ENCODE measurements at regions not wholly inside any gene's neighbourhood (a gene's known extent, or its start where the extent isn't known, plus 50 kb on each side); places are given as distances from the start of the nearest gene placed in this dataset.

DNA sequence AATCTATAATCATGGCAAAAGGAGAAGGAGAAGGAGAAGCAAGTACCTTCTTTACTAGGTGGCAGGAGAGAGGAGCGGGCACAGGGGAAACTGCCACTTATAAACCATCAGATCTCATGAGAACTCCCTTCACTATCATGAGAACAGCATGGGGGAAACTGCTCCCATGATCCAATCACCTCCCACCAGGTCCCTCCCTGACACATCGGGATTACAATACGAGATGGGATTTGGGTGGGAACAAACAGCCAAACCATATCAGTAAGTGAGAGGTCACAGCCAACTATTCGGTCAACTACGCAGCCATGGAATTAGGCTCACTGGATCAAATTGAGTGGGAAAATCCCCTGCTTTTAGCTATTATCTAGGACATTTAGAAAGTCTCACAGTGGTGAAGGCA, 54.2 kb upstream of the STEAP1B start:
- H3K4me3 ChIP-seq (ENCODE audit: low read depth, low read length) = no peak overlapping the region
- TF ChIP-seq, protein P1, sequence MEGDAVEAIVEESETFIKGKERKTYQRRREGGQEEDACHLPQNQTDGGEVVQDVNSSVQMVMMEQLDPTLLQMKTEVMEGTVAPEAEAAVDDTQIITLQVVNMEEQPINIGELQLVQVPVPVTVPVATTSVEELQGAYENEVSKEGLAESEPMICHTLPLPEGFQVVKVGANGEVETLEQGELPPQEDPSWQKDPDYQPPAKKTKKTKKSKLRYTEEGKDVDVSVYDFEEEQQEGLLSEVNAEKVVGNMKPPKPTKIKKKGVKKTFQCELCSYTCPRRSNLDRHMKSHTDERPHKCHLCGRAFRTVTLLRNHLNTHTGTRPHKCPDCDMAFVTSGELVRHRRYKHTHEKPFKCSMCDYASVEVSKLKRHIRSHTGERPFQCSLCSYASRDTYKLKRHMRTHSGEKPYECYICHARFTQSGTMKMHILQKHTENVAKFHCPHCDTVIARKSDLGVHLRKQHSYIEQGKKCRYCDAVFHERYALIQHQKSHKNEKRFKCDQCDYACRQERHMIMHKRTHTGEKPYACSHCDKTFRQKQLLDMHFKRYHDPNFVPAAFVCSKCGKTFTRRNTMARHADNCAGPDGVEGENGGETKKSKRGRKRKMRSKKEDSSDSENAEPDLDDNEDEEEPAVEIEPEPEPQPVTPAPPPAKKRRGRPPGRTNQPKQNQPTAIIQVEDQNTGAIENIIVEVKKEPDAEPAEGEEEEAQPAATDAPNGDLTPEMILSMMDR (conservative IDR thresholded peaks at IDR 0.05; ENCODE audit: low read depth, low read length) = no peak

DNA sequence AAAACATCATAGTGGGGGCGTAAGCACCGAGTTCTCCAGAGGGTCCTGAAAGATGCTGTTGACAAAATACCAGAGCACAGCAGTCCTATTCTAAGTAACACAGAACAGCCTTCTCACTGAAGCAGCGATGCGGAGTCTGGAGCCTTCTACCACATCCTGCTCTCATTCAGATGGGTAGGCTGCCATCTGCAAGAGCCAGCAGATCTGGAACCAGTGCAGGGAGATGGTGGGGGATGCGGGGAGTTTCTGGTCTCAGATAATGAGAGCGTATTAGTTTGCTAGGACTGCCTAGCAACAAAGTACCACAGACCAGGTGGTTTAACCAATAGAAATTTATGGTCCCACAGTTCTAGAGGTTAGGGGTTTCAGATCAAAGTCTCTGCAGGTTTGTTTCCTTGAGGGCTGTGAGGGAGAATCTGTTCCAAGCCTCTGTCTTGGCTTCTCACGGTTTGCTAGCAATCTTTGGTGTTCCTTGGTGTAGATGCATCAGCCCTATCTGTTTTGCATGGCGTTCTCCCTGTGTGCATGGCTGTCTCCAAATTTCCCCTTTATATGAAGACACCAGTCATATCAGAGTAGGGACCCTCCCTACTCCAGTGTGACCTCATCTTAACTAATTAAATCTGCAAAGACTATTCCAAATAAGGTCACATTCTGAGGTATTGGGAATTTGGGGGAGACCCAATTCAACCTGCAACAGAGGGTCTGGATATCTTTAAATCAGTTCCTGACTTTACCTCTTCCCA, 52.0 kb upstream of the STEAP1B start:
- no peak for DNase-seq (ENCODE audit: low read depth)
- H3K4me3 ChIP-seq (ENCODE audit: low read depth, low read length) = no peak overlapping the region
- TF ChIP-seq, protein P1 (conservative IDR thresholded peaks at IDR 0.05; ENCODE audit: low read depth, low read length) = no peak

More for the DNA sequence above, 54.2 kb upstream of the STEAP1B start:
- DNase-seq (ENCODE audit: low read depth) = no peak

DNA sequence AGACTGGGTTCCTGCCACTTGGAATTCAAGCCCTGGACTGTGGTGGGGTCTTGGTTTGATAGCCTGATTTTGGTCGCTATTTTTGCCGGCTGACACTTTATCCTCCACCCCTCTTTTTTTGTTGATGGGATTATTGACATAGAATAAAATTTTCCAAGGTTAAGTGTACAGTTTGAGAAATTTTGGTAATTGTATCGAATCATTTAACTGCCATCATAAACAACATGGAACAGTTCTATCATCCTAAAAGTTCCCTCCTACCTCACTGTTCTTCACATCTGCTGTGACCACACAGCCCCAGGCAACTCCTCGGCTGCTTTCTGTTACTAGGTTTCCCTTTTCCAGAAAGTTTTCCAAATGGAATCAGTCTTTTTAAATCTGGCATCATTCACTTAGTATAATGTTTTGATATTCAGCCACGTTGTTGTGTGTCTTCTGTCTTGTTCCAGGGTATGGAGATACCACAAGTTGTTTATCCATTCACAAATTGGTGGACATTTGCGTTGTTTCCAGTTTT, 50.6 kb upstream of the STEAP1B start:
- no peak overlapping the region for H3K4me3 ChIP-seq (ENCODE audit: low read depth, low read length)

DNA sequence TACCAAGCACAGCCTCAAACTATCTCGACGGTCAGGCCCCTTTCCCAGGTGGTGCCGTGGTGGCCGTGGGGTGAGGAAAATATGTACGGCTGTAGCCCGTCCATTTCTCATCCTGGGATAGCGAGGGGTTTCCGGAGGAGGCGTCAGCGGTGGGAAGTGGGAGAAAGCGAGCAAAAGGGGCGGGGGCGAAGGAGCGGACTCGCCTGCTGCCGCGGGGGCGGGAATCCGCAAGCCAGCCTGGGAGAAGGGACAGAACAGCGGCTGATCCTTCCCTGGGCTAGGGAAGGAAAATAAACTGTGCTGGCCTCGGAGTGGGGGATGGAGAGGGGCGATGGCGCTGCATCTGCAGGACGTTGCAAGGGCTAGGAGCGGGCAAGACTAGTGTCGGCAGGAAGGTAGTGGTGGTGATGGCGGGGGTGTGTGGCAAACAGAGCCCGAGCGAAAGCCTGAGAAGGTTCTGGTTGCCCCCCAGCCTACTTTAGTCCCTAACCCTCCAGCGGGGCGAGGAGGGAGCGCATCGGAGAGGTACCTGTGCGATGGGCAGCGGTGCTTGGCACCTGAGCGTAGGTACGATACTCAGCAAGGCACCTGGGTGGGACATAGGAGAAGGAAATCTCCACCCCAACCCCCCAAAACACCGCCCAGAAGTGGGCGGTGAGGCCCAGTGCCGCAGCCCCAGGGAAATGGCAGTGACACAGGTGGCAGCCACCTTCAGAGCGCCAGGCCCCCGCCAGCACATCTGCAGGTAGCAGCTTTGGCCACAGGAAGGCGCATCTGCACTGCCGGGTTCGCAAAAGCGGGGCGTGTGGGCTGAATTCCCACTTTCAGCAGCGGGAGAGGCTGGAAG, 49.9 kb upstream of the STEAP1B start:
- TF ChIP-seq, protein P1 (conservative IDR thresholded peaks at IDR 0.05; ENCODE audit: low read depth, low read length) = peak; percentile 81
- no peak for DNase-seq (ENCODE audit: low read depth)
- H3K4me3 ChIP-seq (ENCODE audit: low read depth, low read length) = peak overlapping the region; percentile 43

More for the DNA sequence above, 50.6 kb upstream of the STEAP1B start:
- TF ChIP-seq, protein P1 (conservative IDR thresholded peaks at IDR 0.05; ENCODE audit: low read depth, low read length) = no peak
- DNase-seq (ENCODE audit: low read depth) = no peak

Measured in epithelial cell of proximal tubule (primary cell).